Caco-2 (cell line): ENCODE measurements at regions not wholly inside any gene's neighbourhood (a gene's known extent, or its start where the extent isn't known, plus 50 kb on each side); places are given as distances from the start of the nearest gene placed in this dataset. TPM values are rescaled to one million over a fixed set of nuclear protein-coding genes. Genes with fewer than 3 reads are reported as not detected.

Experiments used
- BruUV-seq: library from RNA; stranded (reverse); fragments of 400-500 nt; replicated peaks from 2 replicates; lab custom pipeline; 2021; lab: Mats Ljungman, UMichigan
- CTCF ChIA-PET: fragments of 300-600 bp; sonication (Branson Sonifier 250); formaldehyde crosslinking; loops from one replicate; lab custom pipeline; 2022; ENCODE audit warnings: antibody characterized with exemption; lab: Charles Lee
- POLR2A ChIA-PET: fragments of 300-600 bp; sonication (Branson Sonifier 250); formaldehyde crosslinking; loops from one replicate; lab custom pipeline; 2022; ENCODE audit warnings: antibody characterized with exemption; lab: Charles Lee
- DNase-seq, 2 experiments: peaks; one replicate each; pipeline versions ENCODE4 v3.0.0 to v3.0.0-alpha.2; 2020 to 2022
- H3K27me3 ChIP-seq: replicated peaks from 2 replicates; pipeline ENCODE4 v1.6.0; 2011; ENCODE audit warnings: low read length; ENCODE audit not compliant: control insufficient read depth, insufficient read depth
- H3K36me3 ChIP-seq: 2 replicates; pipeline ENCODE4 v1.5.1; 2011; ENCODE audit warnings: low read length; ENCODE audit not compliant: control insufficient read depth, insufficient read depth
- H3K4me1 ChIP-seq: fragments of 250-450 bp; sonication (Bioruptor Pico); 2 replicates; pipeline ENCODE4 v1.5.1; 2020; ENCODE audit warnings: mild to moderate bottlenecking
- H3K4me3 ChIP-seq: 2 replicates; pipeline ENCODE4 v1.5.1; 2011; ENCODE audit warnings: low read depth, mild to moderate bottlenecking, control low read depth, low read length
- H3K9me3 ChIP-seq: fragments of 250-450 bp; sonication (Bioruptor Pico); 2 replicates; pipeline ENCODE4 v1.5.1; 2020; ENCODE audit warnings: mild to moderate bottlenecking, moderate library complexity
- H3K27ac Mint-ChIP-seq: one replicate; pipeline ENCODE4 v1.8.0; 2022; ENCODE audit warnings: mixed read lengths; ENCODE audit not compliant: unreplicated experiment
- H3K27me3 Mint-ChIP-seq: one replicate; pipeline ENCODE4 v1.8.0; 2022; ENCODE audit warnings: mixed read lengths; ENCODE audit not compliant: insufficient read depth, unreplicated experiment
- H3K36me3 Mint-ChIP-seq: one replicate; pipeline ENCODE4 v1.8.0; 2022; ENCODE audit warnings: mild to moderate bottlenecking, mixed read lengths; ENCODE audit not compliant: insufficient read depth, unreplicated experiment
- H3K4me1 Mint-ChIP-seq: one replicate; pipeline ENCODE4 v1.8.0; 2022; ENCODE audit warnings: low read depth, mixed read lengths; ENCODE audit not compliant: unreplicated experiment
- H3K4me3 Mint-ChIP-seq: one replicate; pipeline ENCODE4 v1.8.0; 2022; ENCODE audit warnings: mild to moderate bottlenecking, moderate library complexity, mixed read lengths; ENCODE audit not compliant: unreplicated experiment
- H3K9me3 Mint-ChIP-seq: one replicate; pipeline ENCODE4 v1.8.0; 2022; ENCODE audit warnings: mixed read lengths; ENCODE audit not compliant: unreplicated experiment
- CTCF ChIP-seq, 2 experiments: fragments of 200-600 bp in 1 of 2; IDR thresholded peaks; 1 replicate in 1 of 2; 2 replicates in 1 of 2; pipeline versions ENCODE4 v1.5.1 to v1.8.0; 2011 to 2022; ENCODE audit warnings: antibody characterized with exemption in 1 of 2, control low read depth in 1 of 2, inconsistent platforms in 1 of 2, low read depth in 1 of 2, low read length in 1 of 2, mild to moderate bottlenecking in 1 of 2, moderate library complexity in 1 of 2; ENCODE audit not compliant: insufficient read depth in 1 of 2, severe bottlenecking in 1 of 2, unreplicated experiment in 1 of 2
- intact Hi-C: fragments of 100-400 bp; cut with micrococcal nuclease; formaldehyde crosslinking; loops from one replicate; pipeline ENCODE4 v1.10.0; 2022; ENCODE audit not compliant: unreplicated experiment
- microRNA-seq: library from miRNA; unstranded; fragments of <30 nt; microRNA quantifications from one replicate; pipeline ENCODE4 v1.2.0, GENCODE V29; 2022

- TF ChIP-seq CTCF (IDR thresholded peaks at IDR 0.05; ENCODE audit: insufficient read depth in 1 of 2, low read depth in 1 of 2, low read length in 1 of 2, severe bottlenecking in 1 of 2, unreplicated experiment in 1 of 2): no peak
- intact Hi-C loops: no loop called here
- Histone ChIP-seq H3K9me3 (peaks cover 11% of the 10 kb centered on the region), H3K4me1 (0 out of 2 replicates have a peak, but pooled peaks cover 9% of the 10 kb centered on the region), H3K27me3 (no peaks in the 10 kb centered on the region), H3K4me3 (no peak overlapping the region), H3K36me3 (no peaks in the 10 kb centered on the region)
- Mint-ChIP-seq H3K27ac (no peak overlapping the region), H3K4me3 (no peak overlapping the region), H3K4me1 (peaks cover under 1% of the 10 kb centered on the region), H3K9me3 (peaks cover 22% of the 10 kb centered on the region), H3K36me3 (no peaks in the 10 kb centered on the region), H3K27me3 (no peaks in the 10 kb centered on the region)
- no TSS peak for BruUV-seq
- ChIA-PET CTCF (no interaction called here), POLR2A (no interaction called here)
- no peak for DNase-seq
These were observed 52.5 kb upstream of the CCN2 start for GRCh38 chr6:132003516-132004178.

Small RNA genes lying in the stretch of these regions (microRNA-seq; reads per million reads assigned to microRNA genes)
- gene MIR548AJ1: not detected
